ENCODE measurements at regions not wholly inside any gene's neighbourhood (a gene's known extent, or its start where the extent isn't known, plus 50 kb on each side); places are given as distances from the start of the nearest gene placed in this dataset.

DNA sequence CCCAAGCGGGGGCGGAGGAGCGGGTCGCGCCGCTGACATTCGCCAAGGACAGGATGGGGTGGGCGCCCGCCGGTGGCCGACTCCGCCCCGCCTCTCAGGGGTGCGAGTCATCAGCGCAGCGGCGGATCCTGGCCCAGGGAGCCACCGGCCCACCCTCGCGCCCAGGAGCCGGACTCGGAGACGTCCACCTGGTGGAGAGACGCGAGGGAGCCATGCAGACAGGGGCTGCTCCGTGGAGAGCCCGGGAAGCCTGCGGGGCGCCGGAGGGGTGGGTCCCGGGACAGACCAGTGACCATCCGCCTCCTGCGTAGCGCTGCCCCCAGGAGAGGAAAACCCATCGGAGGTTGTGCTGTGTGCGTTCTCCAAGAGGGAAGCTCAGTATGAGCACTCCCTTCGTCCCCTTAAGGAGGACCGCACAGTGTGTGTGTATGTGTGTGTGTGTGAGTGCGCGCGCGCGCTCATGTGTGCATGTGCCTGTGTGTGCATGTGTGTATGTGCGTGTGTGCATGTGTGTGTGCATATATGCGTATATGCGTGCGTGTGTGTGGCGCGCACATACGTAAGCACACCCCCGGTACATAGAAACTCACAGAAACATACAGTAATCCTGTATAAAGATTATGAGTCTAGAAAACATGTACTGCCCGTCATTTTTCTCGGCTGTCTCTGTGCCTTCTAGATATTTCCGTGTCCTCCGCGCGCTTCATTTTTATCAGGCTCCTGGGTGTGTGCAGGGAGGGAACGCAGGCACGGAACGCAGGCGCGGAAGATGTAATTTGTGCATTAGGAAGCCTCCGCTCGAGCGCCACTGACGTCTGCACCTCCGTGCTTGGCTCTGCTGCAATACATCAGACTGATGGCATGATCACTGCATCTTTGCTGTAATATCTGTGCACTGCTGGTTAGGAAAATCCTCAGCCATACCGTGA lies 158.9 kb downstream of the TBXT start:
- DNase-seq = no peak

GRCh38 chr6:166007349-166008263 lies 160.0 kb downstream of the TBXT start:
- no peak for DNase-seq

DNA sequence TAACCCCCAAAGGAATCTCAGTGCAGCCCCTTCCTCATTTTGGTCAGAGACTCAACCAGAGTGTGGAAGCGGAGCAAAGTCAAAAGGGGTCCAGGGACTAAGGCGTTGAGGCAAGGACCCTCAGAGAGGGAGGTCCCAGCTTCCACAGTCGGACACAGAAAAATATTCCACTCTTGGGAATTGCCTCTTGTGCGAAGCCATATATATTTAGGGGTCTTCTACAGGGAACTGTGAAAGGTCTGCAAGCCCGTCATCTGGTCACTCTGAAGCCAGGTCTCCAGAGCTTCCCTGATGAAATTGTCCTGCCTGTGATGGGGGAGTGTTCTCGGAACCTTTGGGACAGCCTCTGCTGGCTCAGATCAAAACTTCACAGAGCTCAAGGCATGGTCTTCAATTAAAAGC lies 160.8 kb downstream of the TBXT start:
- DNase-seq = no peak

- no peak for DNase-seq
Observed at GRCh38 chr6:166005944-166006899, 161.4 kb downstream of the TBXT start.

- DNase-seq = no peak
Observed at GRCh38 chr6:166005401-166005943, 162.2 kb downstream of the TBXT start.

- DNase-seq = no peak
Observed at GRCh38 chr6:166004876-166005275, 162.8 kb downstream of the TBXT start.

GRCh38 chr6:166004471-166004870 lies 163.2 kb downstream of the TBXT start:
- DNase-seq = no peak

GRCh38 chr6:166003569-166003968 lies 164.1 kb downstream of the TBXT start:
- no peak for DNase-seq

- DNase-seq = no peak
Observed at GRCh38 chr6:166001359-166001758, 166.3 kb downstream of the TBXT start.

- DNase-seq = no peak
Observed at GRCh38 chr6:165999279-165999678, 168.4 kb downstream of the TBXT start.

- no peak for DNase-seq
Observed at GRCh38 chr6:165998072-165998471, 169.6 kb downstream of the TBXT start.

GRCh38 chr6:165991341-165991740 lies 176.3 kb downstream of the TBXT start:
- DNase-seq = no peak

DNA sequence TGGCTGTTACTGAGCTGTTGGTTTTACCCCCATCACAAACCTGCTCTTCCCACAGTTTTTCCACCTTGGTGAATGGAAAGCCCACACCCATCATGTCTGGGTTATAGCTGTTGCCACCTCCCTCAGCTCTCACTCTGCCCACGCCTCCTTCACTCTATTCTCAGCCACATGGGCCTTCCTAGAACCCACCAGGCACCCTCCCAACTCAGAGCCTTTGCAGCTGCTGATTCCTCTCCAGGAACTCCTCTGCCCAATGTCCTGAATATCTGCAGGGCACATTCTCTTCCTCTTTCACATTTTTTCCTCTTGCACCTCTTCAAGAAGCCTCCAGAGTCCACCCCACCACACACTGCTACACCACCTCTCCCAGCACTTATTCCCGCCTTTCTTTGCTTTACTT lies 177.4 kb downstream of the TBXT start:
- DNase-seq = no peak

DNA sequence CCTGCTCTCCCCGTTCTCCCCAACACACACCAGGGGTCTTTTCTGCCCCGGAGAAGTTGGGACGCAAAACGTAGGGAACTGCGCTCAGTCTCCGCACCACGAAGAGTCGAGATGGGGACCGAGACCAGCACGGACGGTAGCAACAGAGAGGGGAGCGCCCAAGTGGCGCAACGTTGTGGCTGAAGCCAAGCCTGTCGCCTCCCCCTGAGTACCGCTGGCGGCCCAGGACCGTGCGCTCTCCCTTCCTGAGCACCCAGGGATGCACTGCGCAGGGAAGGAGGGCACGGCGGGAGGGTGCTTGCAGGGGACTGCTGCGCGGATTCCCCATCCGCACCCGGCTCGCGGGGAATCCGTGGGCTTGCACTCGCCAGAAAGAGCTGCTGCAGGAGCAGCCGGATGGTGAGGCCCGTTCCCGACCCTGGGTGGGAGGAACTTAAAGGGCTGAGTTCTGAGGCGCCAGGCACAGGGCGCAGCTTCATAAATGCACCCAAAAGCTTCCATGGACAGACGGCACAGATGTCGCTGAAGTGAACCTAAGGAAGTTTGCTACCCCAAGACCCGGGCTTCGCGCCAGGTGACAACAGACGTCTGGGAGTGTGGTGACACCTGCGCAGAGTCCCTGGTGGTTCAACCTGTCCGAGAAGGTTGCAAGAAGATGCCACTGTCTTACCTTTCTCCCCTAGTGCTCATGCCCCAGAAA lies 178.7 kb downstream of the TBXT start:
- no peak for DNase-seq

GRCh38 chr6:165988302-165988756 lies 179.3 kb downstream of the TBXT start:
- DNase-seq = no peak

GRCh38 chr6:165987483-165988301 lies 180.0 kb downstream of the TBXT start:
- DNase-seq = no peak

DNA sequence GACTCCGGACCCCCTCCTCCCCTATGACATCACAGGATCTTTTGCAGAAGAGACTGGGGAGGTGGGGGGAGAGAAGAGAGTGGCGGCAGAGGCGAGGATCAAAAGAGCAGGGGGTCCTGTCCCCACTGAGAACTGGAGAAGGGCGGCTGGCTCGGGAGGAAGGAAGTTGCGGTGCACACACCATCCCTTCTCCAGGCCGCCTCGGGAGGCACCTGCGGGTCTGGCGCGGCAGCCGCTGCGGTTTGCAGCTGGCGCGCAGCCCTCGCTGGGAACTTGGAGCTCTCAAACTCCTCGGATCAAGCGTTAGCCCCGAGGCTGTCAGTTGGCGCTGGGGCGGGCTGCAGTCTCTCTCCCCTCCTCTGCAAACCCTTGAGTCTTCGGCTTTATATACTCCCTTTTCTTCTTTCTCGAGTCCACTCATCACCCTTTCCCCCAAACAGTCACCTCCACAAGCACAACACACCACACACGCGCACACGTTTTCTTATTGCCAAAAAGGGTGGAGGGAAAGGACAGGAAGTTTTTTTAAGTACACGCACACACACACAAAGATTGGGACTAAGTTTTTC lies 180.7 kb downstream of the TBXT start:
- no peak for DNase-seq

GRCh38 chr6:165986311-165986913 lies 181.2 kb downstream of the TBXT start:
- DNase-seq = no peak

- no peak for DNase-seq
Observed at GRCh38 chr6:165985806-165986299, 181.8 kb downstream of the TBXT start.

All from NCI-H2081 (cell line).